GM21381 (cell line): ENCODE measurements at regions not wholly inside any gene's neighbourhood (a gene's known extent, or its start where the extent isn't known, plus 50 kb on each side); places are given as distances from the start of the nearest gene placed in this dataset.

Experiments
- ATAC-seq: cut with Tn5 transposase; IDR thresholded peaks from one replicate; pipeline ENCODE4 v1.9.1; 2021; ENCODE audit warnings: mild to moderate bottlenecking, moderate library complexity; ENCODE audit not compliant: unreplicated experiment

DNA sequence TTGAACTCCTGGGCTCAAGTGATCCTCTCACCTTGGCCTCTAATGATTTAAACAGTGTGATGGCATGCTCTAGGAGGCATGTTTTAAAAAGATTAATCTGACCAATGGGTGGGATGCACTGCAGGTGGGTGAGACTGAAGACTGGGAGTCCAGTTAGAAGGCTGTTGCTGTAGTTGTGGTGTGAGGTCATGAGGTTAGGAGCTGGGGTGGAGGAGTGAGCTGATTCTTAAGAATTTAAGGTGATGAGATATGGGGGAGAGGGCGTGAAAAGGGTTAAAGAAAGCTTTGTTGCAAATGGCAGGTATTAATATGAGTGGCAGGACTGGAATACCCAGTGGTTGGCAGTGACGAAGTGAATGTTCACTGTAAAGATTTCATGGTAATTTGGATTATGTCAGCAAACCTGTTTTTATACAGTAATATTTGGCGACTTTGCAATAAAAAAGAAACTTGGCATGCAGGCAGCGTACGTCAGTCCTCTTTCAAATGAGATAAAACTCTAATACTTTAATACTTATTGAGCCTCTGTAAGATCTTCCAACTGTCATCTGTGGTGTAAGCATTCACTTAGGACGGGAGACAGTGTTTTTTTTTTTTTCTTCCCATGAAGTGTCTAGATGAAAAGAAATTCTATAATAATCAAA lies 72.8 kb upstream of the MTPN start:
- no peak for ATAC-seq

DNA sequence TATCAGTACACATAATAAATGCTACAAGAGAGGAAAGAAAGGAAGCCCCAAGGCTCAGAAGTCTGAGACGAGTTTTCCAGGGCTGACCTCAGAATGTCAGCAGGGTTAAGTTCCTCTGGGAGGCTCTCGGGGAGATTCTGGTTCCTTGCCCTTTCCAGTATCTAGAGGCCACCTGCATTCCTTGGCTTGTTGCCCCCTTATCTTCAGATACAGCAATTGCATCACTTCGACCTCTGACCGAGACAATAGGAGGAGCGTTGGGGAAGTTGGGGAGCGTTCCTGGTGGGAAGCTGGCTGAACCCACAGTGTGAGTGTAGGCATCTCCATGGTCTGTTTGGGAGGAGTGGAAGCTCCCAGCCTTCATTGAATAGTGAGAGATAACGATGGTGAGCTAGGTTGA lies 72.0 kb upstream of the MTPN start:
- ATAC-seq, result no peak

DNA sequence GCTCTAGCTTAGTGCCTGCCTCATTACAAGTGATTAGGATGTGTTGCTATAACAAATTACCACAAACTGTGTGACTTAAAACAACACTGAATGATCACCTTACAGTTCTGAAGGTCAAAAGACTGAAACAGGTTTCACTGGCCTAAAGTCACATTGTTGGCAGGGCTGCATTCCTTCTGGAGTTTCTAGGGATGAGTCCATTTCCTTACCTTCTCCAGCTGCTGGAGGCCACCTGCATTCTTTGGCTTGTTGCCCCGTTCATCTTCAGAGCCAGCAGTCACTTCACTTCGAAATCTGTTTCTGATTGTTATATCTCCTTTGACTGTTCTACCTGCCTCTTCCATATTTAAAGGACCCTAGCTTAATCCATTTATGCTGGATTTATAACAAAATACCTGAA lies 69.4 kb upstream of the MTPN start:
- no peak for ATAC-seq

DNA sequence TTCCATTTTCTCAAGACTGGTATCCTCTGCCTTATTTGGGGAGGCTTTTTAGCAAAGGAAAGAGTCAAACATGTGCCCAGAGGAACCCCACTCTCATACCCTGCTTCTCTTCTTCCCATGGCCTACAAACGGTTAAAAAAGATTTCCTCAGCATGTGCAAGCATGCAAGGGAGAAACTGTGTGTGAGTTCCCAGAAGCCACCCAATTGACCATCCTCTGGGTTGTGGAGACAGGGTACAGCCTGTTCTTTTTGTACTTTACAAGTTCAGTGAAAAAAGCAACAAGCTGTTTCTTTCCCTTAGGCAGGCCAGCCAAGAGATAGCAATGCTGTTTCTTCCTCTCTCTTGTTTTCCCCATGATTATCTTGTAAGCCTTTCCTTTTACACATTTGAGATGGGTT lies 68.8 kb upstream of the MTPN start:
- ATAC-seq, result no peak

DNA sequence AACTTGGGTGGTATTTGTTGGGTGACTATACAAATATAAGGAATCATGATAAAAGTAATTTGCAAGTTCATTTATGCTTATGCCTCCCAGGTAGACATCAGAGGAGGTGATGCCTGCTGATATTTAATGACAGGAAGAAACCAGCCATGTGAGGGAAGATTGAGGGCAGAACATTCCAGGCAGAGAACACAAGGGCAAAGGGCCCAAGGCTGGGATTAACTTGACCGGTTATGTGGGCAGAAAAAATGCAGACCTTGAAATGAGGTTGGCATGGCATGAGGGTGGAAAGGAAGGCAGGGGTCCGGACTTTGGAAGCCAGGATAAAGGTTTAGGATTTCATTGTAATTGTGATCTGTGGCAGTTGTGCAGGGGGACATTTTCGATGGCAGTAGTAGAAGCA lies 68.0 kb upstream of the MTPN start:
- ATAC-seq, result no peak

DNA sequence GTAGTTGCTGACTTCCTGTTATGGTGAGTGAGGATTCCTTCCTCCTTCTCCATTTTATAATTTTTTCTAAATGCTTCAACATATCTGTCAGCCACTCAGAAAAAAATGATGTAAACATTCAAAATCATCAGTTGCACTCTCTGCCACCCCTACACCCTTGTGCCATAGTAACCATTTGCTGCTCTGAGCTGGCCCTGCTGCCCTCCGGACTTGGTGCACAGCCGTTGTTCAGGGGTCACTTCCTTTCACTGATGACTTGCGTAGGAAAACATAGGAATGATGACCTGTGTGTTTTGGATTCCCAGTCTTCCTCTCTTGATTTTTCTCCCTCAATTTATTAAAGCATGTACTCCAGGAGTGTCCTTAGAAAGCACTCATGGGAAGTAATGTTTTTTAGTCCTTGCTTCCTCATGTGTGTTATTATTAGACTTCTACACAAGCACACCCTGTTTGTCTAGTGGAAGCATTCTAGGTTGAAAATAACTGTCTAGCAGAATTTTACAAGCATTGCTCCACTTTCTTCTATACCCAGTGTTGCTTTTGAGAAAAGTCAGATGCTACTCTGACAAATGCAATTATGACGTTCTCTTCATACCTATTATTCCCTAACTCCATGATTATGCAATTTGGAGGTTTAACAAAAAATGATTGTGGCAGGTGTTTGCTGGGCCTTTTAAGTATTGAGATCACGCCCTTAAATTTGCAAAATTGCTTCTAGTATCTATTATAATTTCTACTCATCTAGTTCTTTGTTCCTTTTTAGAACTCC lies 62.6 kb upstream of the MTPN start:
- no peak for ATAC-seq

DNA sequence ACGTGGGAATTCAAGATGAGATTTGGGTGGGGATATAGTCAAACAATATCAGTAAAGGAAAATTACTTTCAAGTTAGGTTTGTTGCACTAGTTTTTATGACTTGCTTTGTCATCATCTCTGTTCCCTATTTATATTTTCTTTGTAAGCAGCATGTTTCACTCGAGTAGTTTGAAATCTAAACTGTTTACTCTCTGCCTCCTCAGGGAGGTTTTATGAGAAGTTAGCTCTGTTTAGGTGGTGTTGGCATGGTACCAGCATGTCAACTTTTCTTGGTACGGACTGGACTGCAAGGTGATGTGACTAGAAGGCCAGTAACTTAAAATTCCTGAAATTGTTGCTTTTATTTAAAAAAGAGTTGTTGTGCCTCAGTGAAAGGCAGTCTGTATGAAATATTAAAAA lies 59.2 kb upstream of the MTPN start:
- no peak for ATAC-seq

DNA sequence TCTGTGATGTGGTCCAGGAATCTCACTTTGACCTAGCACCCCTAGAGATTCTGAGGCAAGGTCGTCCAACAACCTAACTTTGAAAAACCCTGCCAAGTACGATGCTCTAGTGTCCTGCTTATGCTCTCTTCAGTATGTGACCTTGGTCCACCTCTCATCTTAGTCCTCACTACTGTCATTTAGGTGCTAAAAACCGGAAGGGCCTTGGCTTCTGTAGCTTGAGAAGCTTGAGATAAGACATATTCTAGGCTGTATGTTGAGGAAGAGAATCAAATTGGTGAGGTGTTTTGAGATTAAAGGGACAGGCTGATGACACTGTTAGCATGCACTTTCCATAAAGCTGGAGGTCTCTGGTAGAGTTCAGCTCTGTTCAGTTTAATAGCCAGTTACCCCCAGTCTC lies 57.0 kb upstream of the MTPN start:
- no peak for ATAC-seq

DNA sequence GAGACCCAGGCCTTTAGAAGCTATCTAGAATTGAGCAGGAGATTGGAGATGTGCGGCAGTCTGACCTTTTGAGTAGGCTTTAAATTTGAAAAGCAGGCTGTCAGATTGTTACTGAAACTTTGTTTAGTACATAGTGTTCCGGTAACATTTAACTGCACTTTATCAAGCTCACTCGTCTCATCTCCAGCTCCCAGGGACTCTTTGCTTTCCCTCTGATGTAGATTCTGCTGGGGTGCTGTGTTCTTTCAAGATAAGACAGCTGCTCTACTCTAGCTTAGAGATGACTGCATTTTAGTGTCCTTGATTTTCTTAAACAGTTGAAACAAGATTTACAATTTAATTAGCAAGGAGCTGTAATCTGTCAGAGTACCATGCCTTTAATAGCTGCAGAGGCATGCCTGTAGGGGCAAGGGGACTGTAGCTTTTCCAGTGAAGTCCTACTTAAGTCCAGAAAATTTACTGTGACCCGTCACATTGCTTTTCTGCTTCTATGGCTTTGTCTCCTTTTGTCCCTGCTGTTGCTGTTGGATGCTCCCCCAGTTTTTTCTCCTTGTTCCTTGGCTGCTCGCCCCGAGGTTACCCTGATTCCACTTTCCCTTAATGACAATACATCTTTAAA lies 56.4 kb upstream of the MTPN start:
- ATAC-seq, result no peak

DNA sequence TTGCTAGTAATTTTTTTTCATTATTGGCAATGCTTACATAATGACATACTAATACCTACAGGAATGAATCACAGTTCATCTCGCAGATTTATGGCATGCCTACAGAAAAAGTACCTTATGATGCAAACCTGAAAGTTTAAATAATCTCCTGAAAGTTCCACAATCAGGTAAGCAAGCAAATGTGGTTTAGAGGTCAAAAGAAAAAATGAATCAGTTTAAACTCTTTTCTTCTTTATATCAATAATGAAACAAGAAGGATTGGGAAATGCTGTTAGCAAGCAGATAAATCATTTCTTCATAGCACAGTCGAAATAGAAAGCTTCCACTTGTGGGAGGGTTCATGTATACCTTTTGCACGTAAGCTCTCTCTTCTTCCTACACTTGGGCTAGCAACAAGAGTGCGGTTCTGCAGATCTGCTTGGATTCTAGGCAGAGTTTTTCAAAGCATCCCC lies 53.7 kb upstream of the MTPN start:
- peak; percentile 81 for ATAC-seq

DNA sequence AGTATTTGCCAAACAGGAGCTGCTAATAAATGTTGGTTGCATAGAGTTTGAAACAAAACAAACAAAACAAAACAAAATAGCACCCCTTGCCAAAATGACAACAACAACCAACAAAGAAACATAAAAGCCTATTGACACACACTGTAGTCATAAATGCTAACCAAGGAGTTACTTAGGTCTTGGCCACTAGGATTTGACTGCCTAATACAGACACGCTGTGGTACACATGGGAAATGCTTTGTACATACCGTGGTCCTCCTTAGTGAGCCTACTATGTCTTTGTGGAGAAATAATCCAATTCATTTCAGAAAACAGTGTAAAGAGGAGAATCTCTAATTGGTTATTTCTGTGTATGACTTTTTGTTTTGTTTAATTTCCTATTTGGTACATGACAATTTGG lies 53.2 kb upstream of the MTPN start:
- no peak for ATAC-seq

DNA sequence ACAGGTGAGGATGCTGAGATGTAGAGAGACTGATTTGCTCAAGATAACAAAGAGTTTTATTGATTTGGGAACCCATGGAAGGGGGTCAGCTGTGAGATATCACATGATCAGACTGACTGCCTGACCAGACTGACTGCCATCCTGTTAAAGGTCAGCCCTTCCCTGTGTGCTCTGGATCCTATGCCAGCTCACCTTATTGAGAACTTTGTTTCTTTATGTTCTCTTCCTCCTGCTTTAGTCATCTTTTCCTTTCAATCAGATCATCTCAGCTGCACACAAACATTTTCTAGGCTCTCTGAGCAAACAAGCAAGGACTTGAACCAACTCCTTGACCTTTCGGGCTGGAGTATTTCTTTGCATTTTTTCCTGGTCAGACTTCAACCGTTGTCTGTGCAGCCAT lies 50.0 kb upstream of the MTPN start:
- no peak for ATAC-seq
